ENCODE measurements at regions not wholly inside any gene's neighbourhood (a gene's known extent, or its start where the extent isn't known, plus 50 kb on each side); places are given as distances from the start of the nearest gene placed in this dataset.
"Not testable (repeated sequence)": the region's sequence is repeated elsewhere in the genome, so short reads cannot be mapped to it uniquely, and the experiment has no call there.

GRCh38 chr13:87878706-87879105 is 207.5 kb downstream of the SLITRK5 start:
- no peak for DNase-seq

GRCh38 chr13:87884884-87885283 is 213.7 kb downstream of the SLITRK5 start:
- no peak for DNase-seq

- DNase-seq, result no peak
Measured at GRCh38 chr13:87887459-87888123, 216.4 kb downstream of the SLITRK5 start.

GRCh38 chr13:87889254-87889653 is 218.1 kb downstream of the SLITRK5 start:
- no peak for DNase-seq

- DNase-seq, result no peak
Measured at GRCh38 chr13:87893186-87893585, 222.0 kb downstream of the SLITRK5 start.

GRCh38 chr13:87894059-87894458 is 222.9 kb downstream of the SLITRK5 start:
- no peak for DNase-seq

- DNase-seq, result no peak
Measured at GRCh38 chr13:87903553-87903952, 232.4 kb downstream of the SLITRK5 start.

GRCh38 chr13:87906411-87906810 is 235.2 kb downstream of the SLITRK5 start:
- no peak for DNase-seq

- DNase-seq, result no peak
Measured at GRCh38 chr13:87907202-87907601, 236.0 kb downstream of the SLITRK5 start.

- DNase-seq, result no peak
Measured at GRCh38 chr13:87919956-87920355, 248.8 kb downstream of the SLITRK5 start.

GRCh38 chr13:87923753-87924152 is 252.6 kb downstream of the SLITRK5 start:
- no peak for DNase-seq

- no peak for DNase-seq
Measured at GRCh38 chr13:87925006-87925405, 253.8 kb downstream of the SLITRK5 start.

- DNase-seq, result no peak
Measured at GRCh38 chr13:87940776-87941175, 269.6 kb downstream of the SLITRK5 start.

- no peak for DNase-seq
Measured at GRCh38 chr13:87941226-87941625, 270.1 kb downstream of the SLITRK5 start.

- no peak for DNase-seq
Measured at GRCh38 chr13:87942205-87942604, 271.0 kb downstream of the SLITRK5 start.

- no peak for DNase-seq
Measured at GRCh38 chr13:87944038-87944437, 272.9 kb downstream of the SLITRK5 start.

GRCh38 chr13:87952377-87952776 is 281.2 kb downstream of the SLITRK5 start:
- no peak for DNase-seq

- no peak for DNase-seq
Measured at GRCh38 chr13:87953381-87953780, 282.2 kb downstream of the SLITRK5 start.

- DNase-seq, result no peak
Measured at GRCh38 chr13:87954091-87954490, 282.9 kb downstream of the SLITRK5 start.

- DNase-seq, result no peak
Measured at GRCh38 chr13:87961546-87961945, 290.4 kb downstream of the SLITRK5 start.

GRCh38 chr13:87972568-87972967 is 301.4 kb downstream of the SLITRK5 start:
- no peak for DNase-seq

- no peak for DNase-seq
Measured at GRCh38 chr13:87975035-87975434, 303.9 kb downstream of the SLITRK5 start.

GRCh38 chr13:87976650-87977049 is 305.5 kb downstream of the SLITRK5 start:
- not testable (repeated sequence) for DNase-seq

- DNase-seq, result no peak
Measured at GRCh38 chr13:87981416-87981815, 310.2 kb downstream of the SLITRK5 start.

- DNase-seq, result no peak
Measured at GRCh38 chr13:87982400-87982799, 311.2 kb downstream of the SLITRK5 start.
